Tibial nerve (tissue), 3 donors: ENCODE measurements at regions not wholly inside any gene's neighbourhood (a gene's known extent, or its start where the extent isn't known, plus 50 kb on each side); places are given as distances from the start of the nearest gene placed in this dataset.
"Not testable (repeated sequence)": the region's sequence is repeated elsewhere in the genome, so short reads cannot be mapped to it uniquely, and the experiment has no call there.

ENCODE experiments used
- POLR2A ChIP-seq, 2 donors: fragments of 450-650 bp; IDR thresholded peaks; one replicate each; pipeline ENCODE4 v1.6.1; 2017; ENCODE audit warnings: antibody characterized with exemption in 2 of 2, mild to moderate bottlenecking in 2 of 2, moderate library complexity in 2 of 2
- TF ChIP-seq, protein P1 (sequence below), 5 experiments: fragments of 200-600 bp in 3 of 5; fragments of 450-650 bp in 2 of 5; sonication (generic) in 3 of 5; IDR thresholded peaks; one replicate each; pipeline ENCODE4 v1.5.1; 2016 to 2019; ENCODE audit warnings: antibody characterized with exemption in 5 of 5, mild to moderate bottlenecking in 3 of 5, moderate library complexity in 2 of 5

DNA sequence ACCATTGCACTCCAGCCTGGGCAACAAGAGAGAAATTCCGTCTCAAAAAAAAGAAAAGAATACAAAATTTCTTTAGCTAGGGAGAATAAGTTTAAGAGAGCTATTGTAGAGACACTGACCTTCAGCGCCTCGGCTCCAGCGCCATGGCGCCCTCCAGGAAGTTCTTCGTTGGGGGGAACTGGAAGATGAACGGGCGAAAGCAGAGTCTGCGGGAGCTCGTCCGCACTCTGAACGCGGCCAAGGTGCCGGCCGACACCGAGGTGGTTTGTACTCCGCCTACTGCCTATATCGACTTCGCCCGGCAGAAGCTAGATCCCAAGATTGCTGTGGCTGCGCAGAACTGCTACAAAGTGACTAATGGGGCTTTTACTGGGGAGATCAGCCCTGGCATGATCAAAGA is 167.6 kb upstream of the ST6GALNAC5 start:
- not testable (repeated sequence) for TF ChIP-seq POLR2A (IDR thresholded peaks at IDR 0.05)
- TF ChIP-seq, protein P1, sequence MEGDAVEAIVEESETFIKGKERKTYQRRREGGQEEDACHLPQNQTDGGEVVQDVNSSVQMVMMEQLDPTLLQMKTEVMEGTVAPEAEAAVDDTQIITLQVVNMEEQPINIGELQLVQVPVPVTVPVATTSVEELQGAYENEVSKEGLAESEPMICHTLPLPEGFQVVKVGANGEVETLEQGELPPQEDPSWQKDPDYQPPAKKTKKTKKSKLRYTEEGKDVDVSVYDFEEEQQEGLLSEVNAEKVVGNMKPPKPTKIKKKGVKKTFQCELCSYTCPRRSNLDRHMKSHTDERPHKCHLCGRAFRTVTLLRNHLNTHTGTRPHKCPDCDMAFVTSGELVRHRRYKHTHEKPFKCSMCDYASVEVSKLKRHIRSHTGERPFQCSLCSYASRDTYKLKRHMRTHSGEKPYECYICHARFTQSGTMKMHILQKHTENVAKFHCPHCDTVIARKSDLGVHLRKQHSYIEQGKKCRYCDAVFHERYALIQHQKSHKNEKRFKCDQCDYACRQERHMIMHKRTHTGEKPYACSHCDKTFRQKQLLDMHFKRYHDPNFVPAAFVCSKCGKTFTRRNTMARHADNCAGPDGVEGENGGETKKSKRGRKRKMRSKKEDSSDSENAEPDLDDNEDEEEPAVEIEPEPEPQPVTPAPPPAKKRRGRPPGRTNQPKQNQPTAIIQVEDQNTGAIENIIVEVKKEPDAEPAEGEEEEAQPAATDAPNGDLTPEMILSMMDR (IDR thresholded peaks at IDR 0.05), result not testable (repeated sequence)
